HEK293 (cell line): ENCODE measurements at regions not wholly inside any gene's neighbourhood (a gene's known extent, or its start where the extent isn't known, plus 50 kb on each side); places are given as distances from the start of the nearest gene placed in this dataset.

Source experiments
- KLF8 ChIP-seq: fragments of 450-650 bp; formaldehyde crosslinking; IDR thresholded peaks from 2 replicates; pipeline ENCODE4 v1.5.1; 2016; ENCODE audit warnings: missing biosample characterization, missing genetic modification characterization
- ZNF48 ChIP-seq: fragments of 450-650 bp; formaldehyde crosslinking; IDR thresholded peaks from 2 replicates; pipeline ENCODE4 v1.5.1; 2016; ENCODE audit warnings: missing biosample characterization, missing genetic modification characterization
- TF ChIP-seq, protein P1 (sequence below): fragments of 450-650 bp; formaldehyde crosslinking; IDR thresholded peaks from 2 replicates; pipeline ENCODE4 v1.5.1; 2016; ENCODE audit warnings: missing biosample characterization, missing genetic modification characterization
- TF ChIP-seq, protein P2 (sequence below): fragments of 450-650 bp; formaldehyde crosslinking; IDR thresholded peaks from 2 replicates; pipeline ENCODE4 v1.5.1; 2017; ENCODE audit warnings: missing biosample characterization, missing genetic modification characterization
- TF ChIP-seq, protein P3 (sequence below): fragments of 450-650 bp; IDR thresholded peaks from 2 replicates; pipeline ENCODE4 v1.5.1; 2018; ENCODE audit warnings: missing biosample characterization, mild to moderate bottlenecking, missing genetic modification characterization

DNA sequence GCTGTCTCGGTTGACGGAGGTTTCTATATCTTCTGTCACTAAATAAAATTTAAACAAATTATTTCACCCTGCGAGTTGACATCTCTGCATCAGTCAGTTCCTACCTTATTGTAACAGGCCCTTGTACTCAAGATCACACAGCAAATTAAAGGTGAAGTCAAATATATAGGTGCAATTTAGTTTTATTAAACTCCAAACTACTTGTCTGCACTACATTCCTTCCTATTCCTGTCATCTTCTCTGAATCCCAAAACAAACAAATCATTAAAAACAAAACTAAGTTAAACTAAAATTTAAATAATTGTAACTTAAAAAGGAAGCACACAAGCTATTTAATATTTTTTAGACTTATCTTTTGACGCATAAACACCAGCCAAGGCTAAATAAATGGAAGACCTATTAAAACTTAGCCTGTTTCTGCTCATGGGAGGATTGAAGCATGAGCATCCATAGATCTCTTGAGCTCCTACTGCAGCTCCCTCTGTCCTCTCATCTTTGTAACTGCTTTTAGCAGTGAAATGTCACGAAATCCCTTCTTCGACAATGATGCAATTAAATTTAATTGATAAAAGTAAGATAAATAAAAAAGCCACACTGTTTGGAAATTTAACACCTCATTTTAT is 1152.3 kb upstream of the GJE1 start:
- TF ChIP-seq KLF8 (tag by site-specific recombination) (no peak), ZNF48 (no peak)
- TF ChIP-seq, protein P1, sequence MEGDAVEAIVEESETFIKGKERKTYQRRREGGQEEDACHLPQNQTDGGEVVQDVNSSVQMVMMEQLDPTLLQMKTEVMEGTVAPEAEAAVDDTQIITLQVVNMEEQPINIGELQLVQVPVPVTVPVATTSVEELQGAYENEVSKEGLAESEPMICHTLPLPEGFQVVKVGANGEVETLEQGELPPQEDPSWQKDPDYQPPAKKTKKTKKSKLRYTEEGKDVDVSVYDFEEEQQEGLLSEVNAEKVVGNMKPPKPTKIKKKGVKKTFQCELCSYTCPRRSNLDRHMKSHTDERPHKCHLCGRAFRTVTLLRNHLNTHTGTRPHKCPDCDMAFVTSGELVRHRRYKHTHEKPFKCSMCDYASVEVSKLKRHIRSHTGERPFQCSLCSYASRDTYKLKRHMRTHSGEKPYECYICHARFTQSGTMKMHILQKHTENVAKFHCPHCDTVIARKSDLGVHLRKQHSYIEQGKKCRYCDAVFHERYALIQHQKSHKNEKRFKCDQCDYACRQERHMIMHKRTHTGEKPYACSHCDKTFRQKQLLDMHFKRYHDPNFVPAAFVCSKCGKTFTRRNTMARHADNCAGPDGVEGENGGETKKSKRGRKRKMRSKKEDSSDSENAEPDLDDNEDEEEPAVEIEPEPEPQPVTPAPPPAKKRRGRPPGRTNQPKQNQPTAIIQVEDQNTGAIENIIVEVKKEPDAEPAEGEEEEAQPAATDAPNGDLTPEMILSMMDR (tag by site-specific recombination) = no peak
- TF ChIP-seq, protein P2, sequence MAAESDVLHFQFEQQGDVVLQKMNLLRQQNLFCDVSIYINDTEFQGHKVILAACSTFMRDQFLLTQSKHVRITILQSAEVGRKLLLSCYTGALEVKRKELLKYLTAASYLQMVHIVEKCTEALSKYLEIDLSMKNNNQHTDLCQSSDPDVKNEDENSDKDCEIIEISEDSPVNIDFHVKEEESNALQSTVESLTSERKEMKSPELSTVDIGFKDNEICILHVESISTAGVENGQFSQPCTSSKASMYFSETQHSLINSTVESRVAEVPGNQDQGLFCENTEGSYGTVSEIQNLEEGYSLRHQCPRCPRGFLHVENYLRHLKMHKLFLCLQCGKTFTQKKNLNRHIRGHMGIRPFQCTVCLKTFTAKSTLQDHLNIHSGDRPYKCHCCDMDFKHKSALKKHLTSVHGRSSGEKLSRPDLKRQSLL (tag by site-specific recombination) = no peak
- TF ChIP-seq, protein P3, sequence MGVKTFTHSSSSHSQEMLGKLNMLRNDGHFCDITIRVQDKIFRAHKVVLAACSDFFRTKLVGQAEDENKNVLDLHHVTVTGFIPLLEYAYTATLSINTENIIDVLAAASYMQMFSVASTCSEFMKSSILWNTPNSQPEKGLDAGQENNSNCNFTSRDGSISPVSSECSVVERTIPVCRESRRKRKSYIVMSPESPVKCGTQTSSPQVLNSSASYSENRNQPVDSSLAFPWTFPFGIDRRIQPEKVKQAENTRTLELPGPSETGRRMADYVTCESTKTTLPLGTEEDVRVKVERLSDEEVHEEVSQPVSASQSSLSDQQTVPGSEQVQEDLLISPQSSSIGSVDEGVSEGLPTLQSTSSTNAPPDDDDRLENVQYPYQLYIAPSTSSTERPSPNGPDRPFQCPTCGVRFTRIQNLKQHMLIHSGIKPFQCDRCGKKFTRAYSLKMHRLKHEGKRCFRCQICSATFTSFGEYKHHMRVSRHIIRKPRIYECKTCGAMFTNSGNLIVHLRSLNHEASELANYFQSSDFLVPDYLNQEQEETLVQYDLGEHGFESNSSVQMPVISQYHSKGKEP (tag by site-specific recombination) = no peak
